Astrocyte (in vitro differentiated cells and primary cell): ENCODE measurements at regions not wholly inside any gene's neighbourhood (a gene's known extent, or its start where the extent isn't known, plus 50 kb on each side); places are given as distances from the start of the nearest gene placed in this dataset.

Source experiments
- EZH2 ChIP-seq: IDR thresholded peaks from 2 replicates; pipeline ENCODE4 v1.6.1; 2012; ENCODE audit warnings: mild to moderate bottlenecking, low read length, inconsistent platforms; ENCODE audit not compliant: insufficient read depth
- TF ChIP-seq, protein P1 (sequence below): IDR thresholded peaks from 2 replicates; pipeline ENCODE4 v1.5.1; 2011; ENCODE audit warnings: low read depth, mild to moderate bottlenecking, inconsistent platforms, low read length, moderate library complexity; ENCODE audit not compliant: insufficient read depth

- TF ChIP-seq, protein P1, sequence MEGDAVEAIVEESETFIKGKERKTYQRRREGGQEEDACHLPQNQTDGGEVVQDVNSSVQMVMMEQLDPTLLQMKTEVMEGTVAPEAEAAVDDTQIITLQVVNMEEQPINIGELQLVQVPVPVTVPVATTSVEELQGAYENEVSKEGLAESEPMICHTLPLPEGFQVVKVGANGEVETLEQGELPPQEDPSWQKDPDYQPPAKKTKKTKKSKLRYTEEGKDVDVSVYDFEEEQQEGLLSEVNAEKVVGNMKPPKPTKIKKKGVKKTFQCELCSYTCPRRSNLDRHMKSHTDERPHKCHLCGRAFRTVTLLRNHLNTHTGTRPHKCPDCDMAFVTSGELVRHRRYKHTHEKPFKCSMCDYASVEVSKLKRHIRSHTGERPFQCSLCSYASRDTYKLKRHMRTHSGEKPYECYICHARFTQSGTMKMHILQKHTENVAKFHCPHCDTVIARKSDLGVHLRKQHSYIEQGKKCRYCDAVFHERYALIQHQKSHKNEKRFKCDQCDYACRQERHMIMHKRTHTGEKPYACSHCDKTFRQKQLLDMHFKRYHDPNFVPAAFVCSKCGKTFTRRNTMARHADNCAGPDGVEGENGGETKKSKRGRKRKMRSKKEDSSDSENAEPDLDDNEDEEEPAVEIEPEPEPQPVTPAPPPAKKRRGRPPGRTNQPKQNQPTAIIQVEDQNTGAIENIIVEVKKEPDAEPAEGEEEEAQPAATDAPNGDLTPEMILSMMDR = no peak
- no peak for TF ChIP-seq EZH2
Measured at GRCh38 chr3:156612903-156613302, 58.0 kb upstream of the SSR3 start.
